ENCODE measurements at regions not wholly inside any gene's neighbourhood (a gene's known extent, or its start where the extent isn't known, plus 50 kb on each side); places are given as distances from the start of the nearest gene placed in this dataset.

DNA sequence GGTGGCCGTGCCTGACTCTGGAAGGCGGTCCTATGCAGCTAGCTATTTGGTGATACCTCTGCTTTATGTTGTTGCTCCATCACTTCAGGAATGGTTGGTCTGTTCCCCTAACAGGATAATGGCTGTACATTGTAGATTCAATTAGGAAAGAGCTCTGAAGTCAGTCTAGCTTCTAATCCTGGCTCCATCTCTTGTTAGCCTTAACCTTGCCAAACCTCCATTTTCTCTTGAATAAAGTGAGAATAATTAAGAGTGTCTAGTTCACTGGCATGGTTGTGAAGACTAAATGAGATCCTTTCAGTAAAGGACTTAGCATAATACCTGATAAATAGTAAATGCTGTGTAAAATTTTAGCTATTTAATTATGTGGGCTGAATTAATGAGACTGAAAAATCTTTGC lies 262.5 kb upstream of the ARHGAP20 start:
- no peak for DNase-seq

DNA sequence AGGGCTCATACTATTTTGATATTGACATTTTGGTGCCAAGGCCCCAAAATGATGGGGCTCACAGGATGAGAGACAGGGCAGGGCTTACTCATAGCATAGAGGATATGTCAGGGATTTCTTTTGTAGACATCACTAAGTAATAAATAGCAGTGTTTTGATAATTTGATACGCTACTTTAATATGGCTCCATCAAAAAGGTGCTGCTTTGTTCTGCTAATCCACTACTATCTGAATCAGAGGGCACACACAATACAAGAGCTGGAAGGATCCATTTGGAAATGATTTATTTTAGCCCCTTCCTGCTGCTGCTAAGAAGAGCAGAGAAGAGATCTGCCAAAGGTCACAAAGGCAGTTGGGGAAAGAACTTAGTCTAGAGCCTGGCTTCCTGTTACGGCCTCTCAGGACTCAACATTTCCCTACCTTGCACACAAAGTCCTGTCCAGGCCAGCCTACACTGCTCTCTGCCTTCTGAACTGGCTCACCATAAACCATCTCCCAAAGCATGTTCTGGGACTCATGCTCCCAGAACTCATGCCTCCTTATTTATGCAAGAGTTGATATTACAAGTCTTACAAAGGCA lies 261.3 kb upstream of the ARHGAP20 start:
- no peak for DNase-seq

DNA sequence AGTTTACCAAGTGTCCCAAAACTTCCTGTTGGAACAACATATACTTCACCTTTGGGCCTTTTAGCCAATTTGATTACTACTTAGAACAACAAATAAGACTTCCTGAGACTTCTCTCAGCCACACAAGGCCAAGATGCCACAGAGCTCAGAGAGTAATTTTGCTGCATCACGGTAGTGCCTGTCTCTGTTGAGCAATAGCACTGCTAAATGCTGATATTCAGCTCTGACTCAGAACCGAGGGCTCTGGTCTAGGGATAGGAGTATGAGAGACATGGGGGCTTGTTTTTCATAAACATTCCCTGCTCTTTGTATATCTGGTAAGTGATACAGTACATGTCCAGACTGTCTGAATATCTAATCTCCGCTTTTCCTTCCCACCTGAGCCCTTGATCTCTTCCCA lies 260.4 kb upstream of the ARHGAP20 start:
- DNase-seq: no peak

DNA sequence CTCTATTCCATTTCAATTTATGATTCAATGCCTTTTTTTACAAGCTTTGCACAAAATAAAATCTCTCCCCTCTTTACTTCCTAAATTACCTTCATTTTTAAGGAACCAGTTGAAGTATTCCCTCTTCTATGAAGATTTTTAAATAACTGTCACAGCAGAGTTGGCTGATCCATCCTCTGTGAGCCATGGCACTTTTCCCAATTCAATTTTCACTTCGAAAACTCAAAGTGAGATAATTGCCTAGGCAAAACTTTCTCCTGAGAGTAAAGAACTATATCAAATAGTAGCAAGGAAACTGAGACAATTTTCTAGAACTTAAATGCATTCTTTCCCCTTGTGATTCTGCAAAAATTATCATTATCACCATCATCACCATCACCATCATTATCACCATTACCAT lies 259.9 kb upstream of the ARHGAP20 start:
- no peak for DNase-seq

DNA sequence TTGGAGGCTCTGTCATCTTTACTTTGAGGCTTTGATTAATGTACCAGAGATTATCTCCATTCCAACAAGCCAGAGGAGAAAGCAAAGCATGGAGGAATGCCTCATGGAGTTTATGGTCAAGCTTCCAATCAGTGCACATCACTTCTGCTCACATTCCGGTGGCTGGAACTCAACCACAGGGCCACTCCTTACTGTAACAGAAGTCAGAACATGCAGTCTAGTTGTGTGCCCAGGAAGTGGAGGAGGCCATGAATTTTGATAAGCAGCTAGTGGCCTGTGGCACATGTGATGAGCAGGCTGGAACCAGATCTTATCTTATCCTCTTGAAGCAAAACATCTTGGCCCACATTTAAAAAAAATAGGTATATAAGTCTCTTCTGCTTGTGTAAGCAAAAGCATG lies 258.9 kb upstream of the ARHGAP20 start:
- DNase-seq: no peak

DNA sequence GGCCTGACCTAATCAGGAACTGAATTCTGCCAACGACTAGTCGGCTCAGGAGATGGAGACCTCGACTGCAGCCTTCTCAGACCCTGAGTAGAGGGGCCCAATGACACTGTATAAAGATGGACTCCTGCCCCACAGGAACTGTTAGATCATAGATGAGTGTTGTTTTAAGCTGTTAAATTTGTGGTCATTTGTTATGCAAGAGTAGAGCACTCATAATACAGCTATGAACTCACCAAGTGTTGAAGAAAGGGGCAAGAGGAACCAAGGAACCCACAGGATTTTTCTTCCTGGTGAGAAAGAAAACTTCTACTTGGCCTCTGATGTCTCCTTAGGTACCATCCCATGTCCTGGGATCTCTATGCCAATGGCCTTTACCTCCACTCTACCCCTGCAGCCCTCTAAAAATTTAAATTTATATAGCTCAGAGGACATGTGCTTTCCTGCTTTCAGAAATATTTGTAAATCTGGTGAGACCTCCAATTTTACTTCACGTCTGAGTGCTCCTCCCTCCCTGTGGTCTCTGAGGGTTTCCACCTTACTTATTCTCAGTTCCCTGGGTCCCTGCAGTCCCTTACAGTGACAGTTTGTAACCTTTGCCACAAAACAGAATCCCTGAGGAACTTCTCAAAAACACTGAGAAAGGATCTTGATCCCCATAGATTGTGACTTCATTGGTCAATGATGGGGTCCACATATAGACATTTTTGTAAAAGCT lies 256.3 kb upstream of the ARHGAP20 start:
- peak; percentile 14 for DNase-seq

DNA sequence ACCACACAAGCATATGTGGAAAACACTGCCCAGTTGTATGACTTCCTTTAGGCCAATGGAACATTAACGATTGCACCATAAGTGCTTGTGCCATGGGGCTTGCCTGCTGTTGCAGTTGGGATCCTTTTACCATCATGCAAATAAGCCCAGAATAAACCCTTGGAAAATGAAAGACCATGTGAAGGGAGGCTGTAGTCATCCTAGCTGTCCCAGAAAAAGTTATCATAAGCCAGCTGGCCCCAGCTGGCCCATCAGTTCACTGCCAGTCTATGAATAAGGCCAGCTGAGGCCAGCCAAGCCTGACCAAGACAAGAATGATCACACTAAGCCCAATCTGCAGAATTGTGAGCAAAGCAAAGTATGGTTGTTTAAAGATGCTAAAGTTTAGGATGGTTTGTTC lies 253.9 kb upstream of the ARHGAP20 start:
- no peak for DNase-seq

DNA sequence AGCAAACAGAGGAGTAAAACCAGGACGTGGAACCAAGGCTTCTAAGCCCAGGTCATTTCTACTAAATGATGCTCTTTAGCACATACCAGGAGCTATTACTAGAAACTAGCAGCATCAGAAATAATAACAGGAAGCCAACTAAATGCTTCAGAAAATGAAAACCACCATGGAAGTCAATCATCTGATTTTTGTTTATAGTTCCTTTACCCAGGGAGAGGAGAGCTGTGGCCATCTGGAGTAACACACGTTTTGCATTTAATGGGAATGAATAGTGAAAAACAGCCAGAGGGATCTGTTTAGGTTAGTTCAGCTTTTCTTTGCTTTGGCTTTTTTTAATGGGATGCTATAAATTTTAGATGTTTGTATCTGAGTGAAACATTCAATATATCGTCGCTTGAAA lies 250.7 kb upstream of the ARHGAP20 start:
- no peak for DNase-seq

DNA sequence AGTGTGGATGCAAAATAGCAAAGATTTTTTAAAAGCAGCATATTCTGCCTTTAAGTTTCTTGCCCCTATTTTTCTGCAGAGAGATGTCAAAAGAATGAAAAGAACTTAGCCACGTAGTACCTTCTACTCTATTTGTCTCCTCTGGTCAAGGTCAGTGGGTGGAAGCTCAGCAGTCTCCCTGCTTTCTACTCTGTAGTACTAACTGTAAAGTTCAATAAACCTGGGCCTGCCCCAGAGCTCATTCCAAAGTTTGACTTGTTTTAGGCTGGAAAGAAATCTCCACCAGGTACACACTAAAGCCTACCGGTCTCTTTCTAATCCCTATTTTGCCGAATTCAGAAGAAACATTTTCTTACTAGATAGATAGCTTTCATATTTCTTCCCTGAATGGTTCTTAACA lies 247.9 kb upstream of the ARHGAP20 start:
- DNase-seq: no peak

DNA sequence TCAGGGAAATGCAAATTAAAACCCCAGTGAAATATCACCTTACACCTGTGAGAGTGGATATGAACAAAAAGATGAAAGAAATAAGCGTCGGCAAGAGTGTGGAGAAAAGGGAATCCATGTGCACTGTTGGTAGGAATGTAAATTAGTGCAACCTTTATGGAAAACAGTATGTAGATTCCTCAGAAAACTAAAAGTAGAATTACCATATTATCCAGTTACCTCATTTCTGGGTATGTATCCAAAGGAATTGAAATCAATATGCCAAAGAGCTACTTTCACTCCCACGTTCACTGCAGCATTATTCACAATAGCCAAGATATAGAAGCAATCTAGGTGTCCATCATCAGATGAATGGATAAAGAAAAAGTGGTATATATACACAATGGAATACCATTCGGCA lies 246.0 kb upstream of the ARHGAP20 start:
- DNase-seq: no peak

DNA sequence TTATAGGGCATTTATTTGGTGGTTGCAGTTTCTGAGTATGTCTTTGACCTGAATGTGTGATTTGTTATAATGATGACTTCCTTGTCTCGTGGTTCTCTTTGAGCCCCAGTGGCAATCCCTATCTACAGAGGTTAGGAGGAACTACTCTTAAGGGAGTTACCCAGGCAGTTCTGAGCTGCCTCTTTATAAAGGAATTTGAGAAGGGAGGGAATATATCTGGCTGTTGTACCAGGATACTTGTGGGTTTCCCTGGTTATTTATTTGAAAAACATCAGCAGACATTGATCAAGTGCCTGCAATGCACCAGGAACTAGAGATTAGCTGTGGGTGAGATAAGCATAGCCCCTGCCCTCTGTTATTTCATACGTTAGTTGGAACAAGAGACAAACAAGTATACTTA lies 243.5 kb upstream of the ARHGAP20 start:
- no peak for DNase-seq

DNA sequence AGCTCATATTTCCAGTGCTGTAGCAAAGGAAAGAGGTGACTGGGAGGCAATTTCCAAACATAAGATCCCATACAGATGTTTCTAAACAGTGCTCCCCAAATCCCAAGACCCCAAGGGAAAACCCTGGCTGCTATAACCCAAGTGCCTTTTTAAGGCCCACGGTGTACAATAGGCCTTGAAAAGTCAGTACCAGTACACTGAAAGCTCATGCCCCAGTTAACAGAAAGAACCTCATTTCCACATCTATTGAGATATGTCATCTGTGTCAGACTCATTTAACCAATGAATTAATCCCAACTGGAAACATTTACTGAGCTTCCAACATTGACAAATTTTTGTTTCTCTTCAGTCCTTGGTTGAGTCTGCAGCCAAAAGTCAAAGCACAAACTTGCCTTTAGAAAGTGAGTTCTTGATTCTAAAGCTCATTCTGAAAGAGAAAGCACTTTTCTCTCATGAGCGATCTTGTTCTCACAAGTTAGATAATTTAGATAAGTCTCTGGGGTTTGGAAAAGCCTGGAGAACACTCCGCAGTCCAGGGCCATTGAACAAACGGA lies 239.8 kb upstream of the ARHGAP20 start:
- no peak for DNase-seq

DNA sequence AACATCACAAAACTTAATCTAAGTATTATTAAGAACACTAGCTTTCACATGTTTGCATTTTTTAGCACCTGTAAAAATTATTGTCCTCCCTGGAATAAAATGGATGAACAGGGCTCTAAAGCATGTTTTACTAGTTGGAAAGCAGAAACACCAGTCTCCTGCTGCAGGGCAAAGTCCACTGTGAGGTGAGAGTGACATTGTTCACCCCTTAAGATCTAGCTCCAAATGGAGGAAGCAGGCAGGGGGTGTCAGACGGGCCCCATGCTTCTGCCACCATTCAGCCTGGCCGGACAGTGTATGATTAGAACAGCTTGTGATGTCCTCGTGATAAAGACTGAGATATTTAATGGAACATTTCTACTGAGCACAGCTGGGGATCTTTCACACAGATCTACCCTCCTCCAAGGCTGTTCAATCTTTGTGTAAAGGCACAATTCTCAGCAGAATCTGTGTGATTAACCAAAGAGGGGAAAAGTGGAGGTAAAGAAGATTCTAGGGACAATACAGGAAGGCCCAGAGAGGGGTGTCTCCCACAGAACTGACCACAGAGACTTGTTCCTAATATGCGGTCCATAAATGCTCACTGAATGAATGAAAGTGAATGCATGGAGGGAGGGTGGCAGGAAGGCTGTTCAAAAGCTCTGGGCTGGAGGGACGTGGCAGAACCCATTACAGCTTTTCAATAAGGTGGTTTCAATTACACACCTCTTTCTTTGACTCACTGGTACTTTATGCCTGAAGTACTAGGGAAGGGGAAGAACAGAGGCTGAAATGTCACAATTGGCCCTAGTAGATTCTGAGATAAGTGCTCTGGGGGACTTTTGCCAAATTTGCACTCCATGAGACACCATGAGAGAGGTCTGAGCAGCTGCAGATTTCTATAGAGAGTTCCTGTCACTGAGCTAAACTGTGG lies 239.1 kb upstream of the ARHGAP20 start:
- no peak for DNase-seq

DNA sequence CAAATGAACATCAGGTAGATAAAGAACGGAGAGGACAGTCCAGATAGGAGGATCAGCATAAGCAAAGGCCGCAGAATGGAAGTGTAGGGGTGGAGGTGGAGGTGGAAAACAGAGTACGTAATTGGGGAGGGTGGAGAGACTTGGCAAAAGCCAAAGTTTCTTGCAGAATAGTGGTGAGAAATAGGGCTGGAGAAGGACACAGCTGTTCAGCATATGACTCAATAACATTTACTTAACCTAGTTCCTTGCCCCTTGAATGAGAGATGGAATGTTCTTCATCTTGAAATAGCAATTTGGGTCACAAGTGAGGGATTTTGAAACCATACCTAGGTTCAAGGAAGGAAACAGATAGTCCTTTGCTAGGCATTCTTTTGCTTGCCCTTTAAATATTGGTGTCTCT lies 235.9 kb upstream of the ARHGAP20 start:
- DNase-seq: no peak

DNA sequence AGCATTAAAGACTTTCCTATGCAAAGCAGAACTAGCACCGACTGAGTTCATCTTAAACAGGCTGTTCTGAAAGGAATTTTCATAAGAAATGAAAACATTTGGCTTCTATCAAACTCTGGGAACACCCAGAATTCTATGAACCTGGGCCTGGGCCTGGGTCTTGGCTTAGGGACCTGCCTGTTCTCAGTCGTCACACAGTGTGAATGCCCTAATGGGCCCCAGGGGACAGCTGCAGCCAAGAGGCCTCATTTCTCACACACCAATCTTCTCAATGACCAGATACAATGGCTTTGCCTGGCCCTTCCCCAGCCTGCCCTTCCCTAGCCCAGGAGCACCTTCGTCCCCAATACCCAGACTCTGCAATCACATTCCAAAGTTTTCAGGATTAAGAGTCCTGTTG lies 234.9 kb upstream of the ARHGAP20 start:
- DNase-seq: no peak

DNA sequence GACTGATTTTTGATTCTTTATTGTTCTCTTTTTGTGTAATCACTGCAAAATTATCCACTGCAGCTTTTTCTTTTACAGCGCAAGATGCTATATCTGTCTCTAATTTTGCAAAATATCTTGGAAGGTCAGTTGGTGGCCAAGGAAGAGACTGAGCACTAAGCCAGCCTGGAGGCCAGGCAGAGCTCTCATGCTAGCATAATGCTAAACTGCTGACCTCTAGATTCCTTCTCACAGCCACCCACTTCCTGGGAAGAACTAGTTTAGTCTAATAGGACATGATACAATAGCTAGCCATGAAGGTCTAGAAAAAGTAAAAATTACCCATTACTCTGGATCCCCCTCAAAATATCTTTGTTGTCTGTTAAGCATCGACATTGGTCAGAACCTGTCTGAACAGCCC lies 227.2 kb upstream of the ARHGAP20 start:
- DNase-seq: no peak

DNA sequence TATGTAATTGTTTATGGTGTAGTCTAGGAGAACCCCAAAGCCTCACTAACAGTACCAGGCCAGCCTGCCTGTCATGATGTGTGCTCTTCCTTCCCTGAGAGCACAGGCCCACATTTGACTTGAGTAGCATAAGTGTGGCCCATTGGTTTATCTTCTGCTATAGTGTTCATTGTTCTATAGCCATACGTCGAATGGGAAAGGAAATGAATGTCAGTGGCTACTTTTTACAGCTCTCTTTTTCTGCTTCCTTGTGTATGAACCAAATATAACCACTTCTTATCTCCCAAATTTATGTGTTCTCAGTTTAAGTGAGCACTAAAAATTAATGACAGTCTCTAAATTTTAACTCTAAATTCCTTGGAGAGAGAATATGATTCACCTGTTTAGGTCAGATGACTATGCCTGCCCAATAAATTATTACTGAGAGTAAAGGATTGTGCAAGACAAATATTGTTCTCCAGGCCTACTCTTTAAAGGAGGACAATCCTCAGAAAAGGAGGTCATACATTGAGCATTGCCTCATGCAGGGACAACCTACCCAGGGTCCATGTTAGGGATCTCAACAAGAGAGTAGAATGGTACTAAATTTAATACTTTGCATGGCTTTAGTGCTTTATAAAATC lies 222.9 kb upstream of the ARHGAP20 start:
- no peak for DNase-seq

DNA sequence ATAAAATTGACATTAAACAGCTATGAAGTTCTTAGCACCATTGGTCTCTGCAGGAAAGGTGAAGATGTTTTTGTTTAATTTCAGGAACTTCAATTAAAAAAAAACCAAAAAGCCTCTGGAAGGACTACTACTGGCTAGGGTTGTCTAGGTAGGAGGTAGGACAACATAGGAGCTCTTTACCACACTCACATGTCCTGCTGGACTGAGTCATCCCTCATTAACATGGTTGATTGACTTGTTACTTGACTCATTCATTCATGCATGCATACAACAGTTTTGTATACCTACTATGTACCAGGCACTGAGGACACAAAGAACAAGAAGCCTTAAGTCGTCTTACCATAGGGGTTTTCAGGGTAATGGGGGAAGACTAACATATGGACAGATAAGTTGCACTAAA lies 216.9 kb upstream of the ARHGAP20 start:
- DNase-seq: no peak

DNA sequence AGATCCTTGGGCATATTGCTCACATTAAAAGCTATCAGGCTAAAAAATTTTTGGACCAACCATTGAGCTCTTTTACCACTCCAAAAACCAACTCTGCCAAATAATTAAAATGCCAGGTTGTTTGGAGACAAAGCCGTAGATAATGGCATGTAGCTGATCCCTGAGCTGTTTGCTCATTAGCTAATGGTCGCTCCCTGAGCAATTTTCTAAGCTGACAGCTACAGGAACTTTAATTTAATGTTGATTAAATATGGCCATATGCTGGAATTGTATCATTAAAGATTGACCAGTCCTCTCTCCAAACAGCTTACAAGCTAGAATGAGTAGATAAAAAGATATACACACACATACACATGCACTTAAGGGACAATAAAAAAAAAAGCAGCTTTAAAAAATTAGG lies 216.2 kb upstream of the ARHGAP20 start:
- no peak for DNase-seq

DNA sequence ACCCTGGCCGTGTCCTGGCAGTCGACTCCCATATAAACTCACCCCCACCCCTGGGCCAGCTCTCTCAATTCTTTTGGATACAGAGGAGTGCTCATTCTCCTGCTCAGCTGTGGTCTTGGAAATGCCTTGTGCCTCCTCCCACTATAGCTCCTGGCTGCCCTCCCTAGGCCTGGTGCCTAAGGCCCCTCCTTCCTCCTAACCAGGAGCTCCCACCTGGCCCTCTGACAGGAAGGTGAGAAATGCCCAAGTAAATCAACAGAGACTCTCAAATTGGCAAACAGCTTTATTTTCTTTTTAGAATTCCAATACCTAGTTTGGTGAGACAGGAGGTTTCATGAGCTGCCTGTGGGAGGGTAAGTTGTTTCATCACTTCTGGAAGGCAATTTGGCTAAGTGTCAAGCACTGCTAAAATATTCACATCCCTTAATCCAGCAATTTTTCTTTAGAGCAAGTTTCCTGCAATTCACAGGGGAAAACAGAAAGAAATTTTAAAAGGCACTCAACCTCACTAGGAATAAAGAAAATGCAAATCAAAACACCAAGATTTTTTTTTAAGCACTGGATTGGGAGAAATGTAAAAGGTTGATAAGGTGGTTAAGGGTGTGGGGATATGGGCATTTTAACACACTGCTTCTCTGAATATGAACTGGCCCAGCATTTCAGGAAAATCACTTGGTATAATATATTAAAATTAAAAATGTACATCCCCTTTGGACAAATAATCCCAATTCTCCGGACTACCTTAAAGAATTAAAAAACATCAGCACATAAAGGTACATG lies 209.7 kb upstream of the ARHGAP20 start:
- no peak for DNase-seq

DNA sequence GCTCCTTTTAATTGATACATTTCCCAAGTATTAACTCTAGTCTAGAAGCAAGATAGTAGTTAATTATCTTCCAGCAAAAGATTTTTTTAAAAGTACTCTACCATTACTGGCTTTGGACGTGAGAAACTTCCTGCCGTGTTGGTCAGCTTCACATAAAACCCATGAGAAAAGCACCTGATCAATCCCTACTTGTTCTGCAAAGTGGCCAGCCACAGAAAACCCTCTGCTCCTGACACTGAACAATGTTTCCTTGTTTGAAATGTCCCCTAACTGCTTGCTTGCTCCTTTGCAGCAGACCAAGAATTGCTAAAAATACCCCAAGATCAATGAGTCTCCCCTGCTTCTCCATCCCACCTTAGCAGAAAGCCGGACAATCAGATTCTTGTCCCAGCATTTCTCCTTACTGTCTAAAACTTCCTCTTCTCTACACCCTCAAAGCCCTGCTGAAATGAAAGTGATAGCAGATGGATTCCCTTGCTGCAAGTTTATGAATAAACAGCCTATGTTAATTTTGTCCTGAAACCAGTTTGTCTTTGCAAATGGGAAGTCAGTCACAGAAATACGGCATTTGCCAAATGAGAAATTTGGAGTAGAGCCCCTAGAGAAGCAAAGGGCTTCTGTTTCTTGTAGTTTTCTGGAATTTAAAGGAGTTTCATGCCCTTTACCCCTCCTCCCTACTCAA lies 207.1 kb upstream of the ARHGAP20 start:
- DNase-seq: no peak

DNA sequence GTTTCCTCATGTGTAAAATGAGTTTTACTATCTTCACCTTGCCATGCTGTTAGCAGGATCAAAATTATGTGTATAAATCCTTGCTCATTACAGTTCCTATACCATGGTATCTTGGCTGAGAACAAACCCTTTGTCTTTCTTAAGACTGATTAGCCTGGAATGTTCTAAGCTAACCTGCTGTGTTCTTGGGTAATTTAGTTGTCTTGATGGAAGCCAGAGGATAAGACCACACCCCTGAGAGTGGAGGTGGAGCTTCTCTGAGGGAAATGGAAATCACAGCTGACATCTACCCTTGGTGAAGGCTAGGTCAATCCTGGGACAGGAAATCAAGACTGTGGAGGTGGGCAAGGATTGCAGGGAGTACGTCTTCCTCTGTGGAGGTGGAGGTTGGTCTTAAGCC lies 206.1 kb upstream of the ARHGAP20 start:
- DNase-seq: no peak

All from SIG-M5 (cell line).